Cardiac fibroblast (primary cell): ENCODE measurements at regions not wholly inside any gene's neighbourhood (a gene's known extent, or its start where the extent isn't known, plus 50 kb on each side); places are given as distances from the start of the nearest gene placed in this dataset.
"Not testable (repeated sequence)": the region's sequence is repeated elsewhere in the genome, so short reads cannot be mapped to it uniquely, and the experiment has no call there.

Source experiments
- DNase-seq, 2 donors: peaks; one replicate each; pipeline versions ENCODE4 v3.0.0 to v3.0.0-alpha.2; 2010; ENCODE audit warnings: low read depth in 2 of 2
- H3K4me3 ChIP-seq, 2 donors: replicated peaks in 1 of 2; 1 replicate in 1 of 2; 2 replicates in 1 of 2; pipeline ENCODE4 v1.5.1; 2011; ENCODE audit warnings: low read depth in 2 of 2, low read length in 2 of 2, mild to moderate bottlenecking in 2 of 2, moderate library complexity in 1 of 2
- TF ChIP-seq, protein P1 (sequence below): IDR thresholded peaks from one replicate; pipeline ENCODE4 v1.5.1; 2011; ENCODE audit warnings: low read depth, mild to moderate bottlenecking, low read length, inconsistent platforms

- TF ChIP-seq, protein P1, sequence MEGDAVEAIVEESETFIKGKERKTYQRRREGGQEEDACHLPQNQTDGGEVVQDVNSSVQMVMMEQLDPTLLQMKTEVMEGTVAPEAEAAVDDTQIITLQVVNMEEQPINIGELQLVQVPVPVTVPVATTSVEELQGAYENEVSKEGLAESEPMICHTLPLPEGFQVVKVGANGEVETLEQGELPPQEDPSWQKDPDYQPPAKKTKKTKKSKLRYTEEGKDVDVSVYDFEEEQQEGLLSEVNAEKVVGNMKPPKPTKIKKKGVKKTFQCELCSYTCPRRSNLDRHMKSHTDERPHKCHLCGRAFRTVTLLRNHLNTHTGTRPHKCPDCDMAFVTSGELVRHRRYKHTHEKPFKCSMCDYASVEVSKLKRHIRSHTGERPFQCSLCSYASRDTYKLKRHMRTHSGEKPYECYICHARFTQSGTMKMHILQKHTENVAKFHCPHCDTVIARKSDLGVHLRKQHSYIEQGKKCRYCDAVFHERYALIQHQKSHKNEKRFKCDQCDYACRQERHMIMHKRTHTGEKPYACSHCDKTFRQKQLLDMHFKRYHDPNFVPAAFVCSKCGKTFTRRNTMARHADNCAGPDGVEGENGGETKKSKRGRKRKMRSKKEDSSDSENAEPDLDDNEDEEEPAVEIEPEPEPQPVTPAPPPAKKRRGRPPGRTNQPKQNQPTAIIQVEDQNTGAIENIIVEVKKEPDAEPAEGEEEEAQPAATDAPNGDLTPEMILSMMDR: no peak
- DNase-seq: no peak
- no peak overlapping the region for H3K4me3 ChIP-seq
Observed at GRCh38 chr5:20323323-20323722, 335.3 kb upstream of the CDH18 start.

DNA sequence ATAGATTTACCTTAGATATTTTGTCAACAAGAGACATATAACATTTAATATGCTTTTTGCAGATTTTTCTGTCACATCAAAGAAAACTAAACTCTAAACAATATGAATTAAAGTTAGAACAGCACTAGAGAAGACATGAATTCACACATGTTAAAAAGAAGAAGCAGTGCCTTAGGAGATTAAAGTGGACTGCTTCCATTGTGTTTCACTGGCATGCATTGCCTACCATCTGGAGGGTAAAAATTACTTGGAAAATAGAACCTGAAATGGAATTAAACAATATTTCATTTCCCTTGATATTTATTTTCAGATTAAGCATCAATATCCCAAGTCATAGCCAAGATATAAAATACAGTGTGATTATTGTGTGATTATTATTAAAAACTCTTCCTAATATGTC, 319.4 kb upstream of the CDH18 start:
- H3K4me3 ChIP-seq: no peak overlapping the region
- no peak for DNase-seq
- TF ChIP-seq, protein P1: no peak

- DNase-seq: no peak
- no peak overlapping the region for H3K4me3 ChIP-seq
- TF ChIP-seq, protein P1: no peak
Observed at GRCh38 chr5:20305463-20305862, 317.5 kb upstream of the CDH18 start.

- not testable (repeated sequence) for H3K4me3 ChIP-seq, DNase-seq
Observed at GRCh38 chr5:20304570-20304969, 316.6 kb upstream of the CDH18 start.

DNA sequence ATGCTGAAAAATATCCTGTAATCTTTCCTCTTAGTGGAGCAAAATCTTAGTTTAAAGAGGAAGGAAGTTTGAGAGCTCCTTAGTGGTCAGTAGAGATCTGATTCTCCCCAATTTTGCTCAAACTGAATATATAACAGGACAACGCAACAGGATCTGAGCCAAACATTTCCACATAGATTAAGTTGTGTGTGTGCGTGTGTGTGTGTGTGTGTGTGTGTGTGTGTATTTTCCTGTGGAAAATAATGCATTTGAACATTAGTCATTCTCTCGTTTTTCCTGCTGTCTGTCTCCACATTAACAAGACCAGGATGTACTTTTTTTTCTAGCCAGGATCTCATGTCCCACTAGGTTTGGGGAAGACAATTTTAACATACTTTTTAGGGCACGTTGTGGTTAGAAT, 312.1 kb upstream of the CDH18 start:
- no peak overlapping the region for H3K4me3 ChIP-seq
- TF ChIP-seq, protein P1: no peak
- DNase-seq: peak; percentile 52 to 67

DNA sequence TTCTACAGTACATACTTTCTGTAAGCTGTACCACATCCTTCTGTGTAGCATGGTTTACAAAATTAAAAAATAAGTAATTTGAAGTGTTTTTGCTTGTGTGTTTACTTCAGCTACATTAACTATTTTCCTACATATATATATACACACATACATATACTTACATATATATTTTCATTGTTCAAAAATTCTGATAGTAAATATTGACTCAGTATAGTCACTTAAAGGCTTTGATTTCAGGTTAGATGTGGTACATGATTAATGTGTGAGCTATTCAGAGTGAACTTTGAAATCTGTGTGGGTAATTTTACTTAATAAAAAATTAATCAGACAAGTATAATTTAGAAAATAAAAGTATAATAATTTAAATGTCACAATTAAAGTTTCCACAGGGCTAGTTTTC, 306.7 kb upstream of the CDH18 start:
- H3K4me3 ChIP-seq: no peak overlapping the region
- DNase-seq: no peak
- TF ChIP-seq, protein P1: no peak

GRCh38 chr5:20291766-20292165, 303.8 kb upstream of the CDH18 start:
- TF ChIP-seq, protein P1: no peak
- H3K4me3 ChIP-seq: no peak overlapping the region
- DNase-seq: no peak
